Panc1 (cell line): ENCODE measurements at regions not wholly inside any gene's neighbourhood (a gene's known extent, or its start where the extent isn't known, plus 50 kb on each side); places are given as distances from the start of the nearest gene placed in this dataset.

ENCODE experiments used
- ATAC-seq: fragments of 200-7000 bp; cut with Tn5 transposase; 2 replicates; pipeline ENCODE4 v1.9.1; 2020; ENCODE audit warnings: mild to moderate bottlenecking, moderate library complexity
- BruUV-seq: library from RNA; stranded (reverse); fragments of 400-500 nt; replicated peaks from 2 replicates; lab custom pipeline; 2021; lab: Mats Ljungman, UMichigan
- CTCF ChIA-PET: fragments of 300-600 bp; sonication (Branson Sonifier 250); formaldehyde crosslinking; loops from one replicate; lab custom pipeline; 2022; ENCODE audit warnings: antibody characterized with exemption; lab: Charles Lee
- POLR2A ChIA-PET: fragments of 300-600 bp; sonication (Branson Sonifier 250); formaldehyde crosslinking; loops from one replicate; lab custom pipeline; 2022; ENCODE audit warnings: antibody characterized with exemption; lab: Charles Lee
- DNase-seq: peaks from one replicate; pipeline ENCODE4 v3.0.0-alpha.2; 2010; ENCODE audit warnings: low read depth, low spot score
- H3K27ac ChIP-seq: 2 replicates; pipeline ENCODE4 v1.5.1; 2011; ENCODE audit warnings: mild to moderate bottlenecking, low read length, inconsistent platforms
- H3K27me3 ChIP-seq: fragments of 200-500 bp; sonication (Bioruptor generic); 2 replicates; pipeline ENCODE4 v1.6.0; 2014; ENCODE audit warnings: low read length, inconsistent platforms; ENCODE audit not compliant: control insufficient read depth, insufficient read depth
- H3K36me3 ChIP-seq: fragments of 200-500 bp; sonication (Bioruptor generic); 2 replicates; pipeline ENCODE4 v1.5.1; 2014; ENCODE audit warnings: inconsistent platforms, mild to moderate bottlenecking, low read length, moderate library complexity; ENCODE audit not compliant: control insufficient read depth, insufficient read depth
- H3K4me1 ChIP-seq: 2 replicates; pipeline ENCODE4 v1.5.1; 2011; ENCODE audit warnings: inconsistent platforms, mild to moderate bottlenecking, low read length, moderate library complexity; ENCODE audit not compliant: control insufficient read depth, insufficient read depth
- H3K4me3 ChIP-seq, 2 experiments: 2 replicates each; pipeline ENCODE4 v1.5.1; 2011 to 2012; ENCODE audit warnings: low read depth in 2 of 2, low read length in 2 of 2, mild to moderate bottlenecking in 2 of 2, inconsistent platforms in 1 of 2, moderate library complexity in 1 of 2
- H3K9me3 ChIP-seq: fragments of 200-500 bp; sonication (Bioruptor generic); 2 replicates; pipeline ENCODE4 v1.5.1; 2014; ENCODE audit warnings: low read depth, mild to moderate bottlenecking, inconsistent platforms, low read length, moderate library complexity; ENCODE audit not compliant: control insufficient read depth, insufficient read depth
- POLR2AphosphoS5 ChIP-seq: IDR thresholded peaks from 2 replicates; pipeline ENCODE4 v1.6.1; 2012; ENCODE audit warnings: mild to moderate bottlenecking, low read depth, low read length, moderate library complexity
- SIN3A ChIP-seq: IDR thresholded peaks from 2 replicates; pipeline ENCODE4 v1.6.1; 2012; ENCODE audit warnings: low read depth, mild to moderate bottlenecking, low read length, moderate library complexity, borderline replicate concordance; ENCODE audit not compliant: insufficient read depth
- TCF7L2 ChIP-seq: IDR thresholded peaks from 2 replicates; pipeline ENCODE4 v1.6.1; 2011; ENCODE audit warnings: mild to moderate bottlenecking, low read depth, low read length, inconsistent platforms
- in situ Hi-C: cut with HindIII; loops from 2 replicates; pipeline ENCODE4 v1.10.0; 2016; ENCODE audit warnings: low sequenced_read_pairs, low pct_unique_long_range_greater_than_20kb
- intact Hi-C: fragments of 100-400 bp; cut with micrococcal nuclease; formaldehyde crosslinking; loops from one replicate; pipeline ENCODE4 v1.10.0; 2022; ENCODE audit not compliant: unreplicated experiment
- TF ChIP-seq, protein P1 (sequence below), 2 experiments: IDR thresholded peaks; 2 replicates each; pipeline ENCODE4 v1.6.1; 2011 to 2012; ENCODE audit warnings: low read depth in 2 of 2, control low read depth in 1 of 2, low read length in 1 of 2, mild to moderate bottlenecking in 1 of 2, moderate library complexity in 1 of 2; ENCODE audit not compliant: insufficient read depth in 1 of 2
- TF ChIP-seq, protein P2 (sequence below): fragments of 450-650 bp; IDR thresholded peaks from 2 replicates; pipeline ENCODE4 v1.5.1; 2017; ENCODE audit warnings: mild to moderate bottlenecking

DNA sequence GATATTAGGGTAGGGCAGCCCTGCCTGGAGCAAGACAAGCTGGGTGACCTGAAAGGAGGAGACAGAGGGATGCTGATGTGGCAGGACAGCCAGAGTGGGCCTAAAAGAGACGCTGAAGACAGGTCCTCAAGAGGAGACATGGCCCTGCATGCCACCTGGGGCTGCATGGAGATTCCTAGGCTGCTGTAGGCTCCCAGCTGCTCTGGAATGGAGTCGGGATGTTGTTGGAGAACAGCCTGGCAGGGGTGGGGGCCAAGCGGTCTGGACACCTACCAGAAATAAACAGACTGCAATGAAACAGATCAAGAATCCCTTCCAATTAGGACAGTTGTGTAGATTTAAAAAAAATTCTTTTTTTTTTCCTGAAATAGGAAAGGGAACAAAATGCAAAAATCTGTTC lies 97.8 kb upstream of the NPAS2 start:
- BruUV-seq: no TSS peak
- DNase-seq: no peak
- no peak for ATAC-seq
- Histone ChIP-seq H3K27me3 (no peaks in the 10 kb centered on the region), H3K27ac (no peak overlapping the region), H3K4me1 (no peaks in the 10 kb centered on the region), H3K9me3 (no peaks in the 10 kb centered on the region), H3K36me3 (no peaks in the 10 kb centered on the region), H3K4me3 (no peak overlapping the region)
- intact Hi-C loops (loop anchor here (10.0 kb wide), 1 partner anchor 107 kb away; no protein-coding TSS in a partner anchor), in situ Hi-C loops (no loop called here)
- CTCF ChIA-PET: no interaction called here
- TF ChIP-seq, protein P1, sequence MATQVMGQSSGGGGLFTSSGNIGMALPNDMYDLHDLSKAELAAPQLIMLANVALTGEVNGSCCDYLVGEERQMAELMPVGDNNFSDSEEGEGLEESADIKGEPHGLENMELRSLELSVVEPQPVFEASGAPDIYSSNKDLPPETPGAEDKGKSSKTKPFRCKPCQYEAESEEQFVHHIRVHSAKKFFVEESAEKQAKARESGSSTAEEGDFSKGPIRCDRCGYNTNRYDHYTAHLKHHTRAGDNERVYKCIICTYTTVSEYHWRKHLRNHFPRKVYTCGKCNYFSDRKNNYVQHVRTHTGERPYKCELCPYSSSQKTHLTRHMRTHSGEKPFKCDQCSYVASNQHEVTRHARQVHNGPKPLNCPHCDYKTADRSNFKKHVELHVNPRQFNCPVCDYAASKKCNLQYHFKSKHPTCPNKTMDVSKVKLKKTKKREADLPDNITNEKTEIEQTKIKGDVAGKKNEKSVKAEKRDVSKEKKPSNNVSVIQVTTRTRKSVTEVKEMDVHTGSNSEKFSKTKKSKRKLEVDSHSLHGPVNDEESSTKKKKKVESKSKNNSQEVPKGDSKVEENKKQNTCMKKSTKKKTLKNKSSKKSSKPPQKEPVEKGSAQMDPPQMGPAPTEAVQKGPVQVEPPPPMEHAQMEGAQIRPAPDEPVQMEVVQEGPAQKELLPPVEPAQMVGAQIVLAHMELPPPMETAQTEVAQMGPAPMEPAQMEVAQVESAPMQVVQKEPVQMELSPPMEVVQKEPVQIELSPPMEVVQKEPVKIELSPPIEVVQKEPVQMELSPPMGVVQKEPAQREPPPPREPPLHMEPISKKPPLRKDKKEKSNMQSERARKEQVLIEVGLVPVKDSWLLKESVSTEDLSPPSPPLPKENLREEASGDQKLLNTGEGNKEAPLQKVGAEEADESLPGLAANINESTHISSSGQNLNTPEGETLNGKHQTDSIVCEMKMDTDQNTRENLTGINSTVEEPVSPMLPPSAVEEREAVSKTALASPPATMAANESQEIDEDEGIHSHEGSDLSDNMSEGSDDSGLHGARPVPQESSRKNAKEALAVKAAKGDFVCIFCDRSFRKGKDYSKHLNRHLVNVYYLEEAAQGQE (IDR thresholded peaks at IDR 0.05; ENCODE audit: insufficient read depth in 1 of 2, low read depth in 2 of 2, low read length in 1 of 2): no peak
- TF ChIP-seq, protein P2, sequence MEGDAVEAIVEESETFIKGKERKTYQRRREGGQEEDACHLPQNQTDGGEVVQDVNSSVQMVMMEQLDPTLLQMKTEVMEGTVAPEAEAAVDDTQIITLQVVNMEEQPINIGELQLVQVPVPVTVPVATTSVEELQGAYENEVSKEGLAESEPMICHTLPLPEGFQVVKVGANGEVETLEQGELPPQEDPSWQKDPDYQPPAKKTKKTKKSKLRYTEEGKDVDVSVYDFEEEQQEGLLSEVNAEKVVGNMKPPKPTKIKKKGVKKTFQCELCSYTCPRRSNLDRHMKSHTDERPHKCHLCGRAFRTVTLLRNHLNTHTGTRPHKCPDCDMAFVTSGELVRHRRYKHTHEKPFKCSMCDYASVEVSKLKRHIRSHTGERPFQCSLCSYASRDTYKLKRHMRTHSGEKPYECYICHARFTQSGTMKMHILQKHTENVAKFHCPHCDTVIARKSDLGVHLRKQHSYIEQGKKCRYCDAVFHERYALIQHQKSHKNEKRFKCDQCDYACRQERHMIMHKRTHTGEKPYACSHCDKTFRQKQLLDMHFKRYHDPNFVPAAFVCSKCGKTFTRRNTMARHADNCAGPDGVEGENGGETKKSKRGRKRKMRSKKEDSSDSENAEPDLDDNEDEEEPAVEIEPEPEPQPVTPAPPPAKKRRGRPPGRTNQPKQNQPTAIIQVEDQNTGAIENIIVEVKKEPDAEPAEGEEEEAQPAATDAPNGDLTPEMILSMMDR: no peak
- TF ChIP-seq TCF7L2: no peak
- TF ChIP-seq POLR2AphosphoS5: no peak
- TF ChIP-seq SIN3A: no peak
- POLR2A ChIA-PET: no interaction called here

DNA sequence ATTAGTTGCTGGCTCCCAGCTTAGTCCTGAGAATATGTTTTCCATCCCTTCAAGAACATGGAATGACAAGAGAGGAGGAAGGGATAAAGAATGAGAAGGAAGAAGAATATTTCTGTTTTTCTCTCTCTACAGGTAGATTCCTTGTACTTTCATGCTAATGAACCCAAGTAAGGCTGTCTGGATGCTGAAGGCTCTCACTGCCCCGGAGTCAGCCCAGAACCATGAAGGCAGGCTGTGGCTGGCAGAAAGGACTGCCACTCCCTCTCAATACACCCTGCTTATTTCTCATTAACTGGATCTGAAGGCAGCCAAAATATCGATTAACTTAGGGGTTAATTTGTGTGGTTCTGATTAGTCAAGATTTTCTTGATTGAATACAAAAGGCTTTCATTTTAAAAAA lies 93.1 kb upstream of the NPAS2 start:
- Histone ChIP-seq H3K27ac (no peak overlapping the region), H3K27me3 (no peaks in the 10 kb centered on the region), H3K9me3 (no peaks in the 10 kb centered on the region), H3K4me1 (no peaks in the 10 kb centered on the region), H3K36me3 (no peaks in the 10 kb centered on the region), H3K4me3 (no peak overlapping the region)
- ChIA-PET POLR2A (no interaction called here), CTCF (no interaction called here)
- intact Hi-C loops (loop anchor here (10.0 kb wide), 1 partner anchor 112 kb away; no protein-coding TSS in a partner anchor), in situ Hi-C loops (no loop called here)
- TF ChIP-seq SIN3A (no peak), TCF7L2 (no peak), POLR2AphosphoS5 (no peak)
- TF ChIP-seq, protein P2: no peak
- TF ChIP-seq, protein P1 (IDR thresholded peaks at IDR 0.05; ENCODE audit: insufficient read depth in 1 of 2, low read depth in 2 of 2, low read length in 1 of 2): no peak
- DNase-seq: no peak
- no TSS peak for BruUV-seq
- ATAC-seq: no peak
